RWPE2 (cell line): ENCODE measurements at regions not wholly inside any gene's neighbourhood (a gene's known extent, or its start where the extent isn't known, plus 50 kb on each side); places are given as distances from the start of the nearest gene placed in this dataset.

Experiments used
- ATAC-seq: fragments of 200-7000 bp; cut with Tn5 transposase; 3 replicates; pipeline ENCODE4 v1.9.1; 2021; ENCODE audit warnings: low read depth
- DNase-seq: peaks from one replicate; pipeline ENCODE4 v3.0.0-alpha.2; 2020; ENCODE audit warnings: low spot score
- H3K27ac ChIP-seq: fragments of 450-650 bp; 2 replicates; pipeline ENCODE4 v1.5.1; 2017; ENCODE audit warnings: mild to moderate bottlenecking; ENCODE audit not compliant: poor library complexity, severe bottlenecking
- H3K27me3 ChIP-seq: fragments of 250-450 bp; sonication (Bioruptor Pico); 2 replicates; pipeline ENCODE4 v1.5.1; 2021; ENCODE audit warnings: mild to moderate bottlenecking, moderate library complexity; ENCODE audit not compliant: insufficient read depth, poor library complexity, severe bottlenecking
- H3K36me3 ChIP-seq: fragments of 250-450 bp; sonication (Bioruptor Pico); 2 replicates; pipeline ENCODE4 v1.5.1; 2020; ENCODE audit warnings: low read depth, mild to moderate bottlenecking, moderate library complexity
- H3K4me1 ChIP-seq: fragments of 250-450 bp; sonication (Bioruptor Pico); 2 replicates; pipeline ENCODE4 v1.5.1; 2021; ENCODE audit warnings: mild to moderate bottlenecking, moderate library complexity; ENCODE audit not compliant: insufficient read depth, poor library complexity, severe bottlenecking
- H3K4me3 ChIP-seq: fragments of 250-450 bp; sonication (Bioruptor Pico); 2 replicates; pipeline ENCODE4 v1.5.1; 2021; ENCODE audit warnings: mild to moderate bottlenecking, moderate library complexity; ENCODE audit not compliant: severe bottlenecking
- H3K9me3 ChIP-seq: fragments of 250-450 bp; sonication (Bioruptor Pico); 2 replicates; pipeline ENCODE4 v1.5.1; 2021; ENCODE audit warnings: mild to moderate bottlenecking, moderate library complexity; ENCODE audit not compliant: severe bottlenecking
- CTCF ChIP-seq: fragments of 450-650 bp; IDR thresholded peaks from one replicate; pipeline ENCODE4 v1.5.1; 2017; ENCODE audit warnings: mild to moderate bottlenecking, moderate library complexity; ENCODE audit not compliant: poor library complexity, severe bottlenecking

- TF ChIP-seq CTCF: no peak
- Histone ChIP-seq H3K36me3 (no peaks in the 10 kb centered on the region), H3K27ac (no peak overlapping the region), H3K9me3 (no peaks in the 10 kb centered on the region), H3K4me1 (no peaks in the 10 kb centered on the region), H3K4me3 (no peak overlapping the region), H3K27me3 (peaks cover 5% of the 10 kb centered on the region)
- ATAC-seq (no peak), DNase-seq (no peak)
These were observed 937.1 kb downstream of the TSN start for GRCh38 chr2:122692400-122693083.

GRCh38 chr2:122697415-122697814 is 942.0 kb downstream of the TSN start:
- Histone ChIP-seq H3K9me3 (no peaks in the 10 kb centered on the region), H3K36me3 (no peaks in the 10 kb centered on the region), H3K4me1 (no peaks in the 10 kb centered on the region), H3K4me3 (no peak overlapping the region), H3K27ac (no peak overlapping the region), H3K27me3 (peaks cover 5% of the 10 kb centered on the region)
- no peak for TF ChIP-seq CTCF
- ATAC-seq (no peak), DNase-seq (no peak)

GRCh38 chr2:122703676-122704075 is 948.2 kb downstream of the TSN start:
- ATAC-seq (no peak), DNase-seq (no peak)
- no peak overlapping the region for H3K4me3 ChIP-seq
- no peaks in the 10 kb centered on the region for H3K36me3 ChIP-seq
- TF ChIP-seq CTCF: no peak
- no peaks in the 10 kb centered on the region for H3K27me3 ChIP-seq
- H3K4me1 ChIP-seq: no peaks in the 10 kb centered on the region
- no peak overlapping the region for H3K27ac ChIP-seq
- no peaks in the 10 kb centered on the region for H3K9me3 ChIP-seq

GRCh38 chr2:122704109-122704563 is 948.7 kb downstream of the TSN start:
- TF ChIP-seq CTCF: no peak
- H3K4me3 ChIP-seq: no peak overlapping the region
- no peaks in the 10 kb centered on the region for H3K27me3 ChIP-seq
- no peaks in the 10 kb centered on the region for H3K9me3 ChIP-seq
- no peak overlapping the region for H3K27ac ChIP-seq
- no peaks in the 10 kb centered on the region for H3K36me3 ChIP-seq
- no peak for ATAC-seq
- no peak for DNase-seq
- no peaks in the 10 kb centered on the region for H3K4me1 ChIP-seq

- ATAC-seq (no peak), DNase-seq (no peak)
- Histone ChIP-seq H3K27me3 (no peaks in the 10 kb centered on the region), H3K9me3 (no peaks in the 10 kb centered on the region), H3K4me1 (no peaks in the 10 kb centered on the region), H3K27ac (no peak overlapping the region), H3K36me3 (no peaks in the 10 kb centered on the region), H3K4me3 (no peak overlapping the region)
- TF ChIP-seq CTCF: no peak
These were observed 950.3 kb downstream of the TSN start for GRCh38 chr2:122705746-122706145.
